HG03095 (cell line): ENCODE measurements at regions not wholly inside any gene's neighbourhood (a gene's known extent, or its start where the extent isn't known, plus 50 kb on each side); places are given as distances from the start of the nearest gene placed in this dataset.

ENCODE experiments used
- ATAC-seq: cut with Tn5 transposase; IDR thresholded peaks from one replicate; pipeline ENCODE4 v1.9.1; 2021; ENCODE audit warnings: moderate library complexity; ENCODE audit not compliant: unreplicated experiment

GRCh38 chr12:124633365-124634362 lies 66.3 kb upstream of the NCOR2 start:
- ATAC-seq: no peak

GRCh38 chr12:124632519-124632984 lies 65.1 kb upstream of the NCOR2 start:
- ATAC-seq: no peak

- no peak for ATAC-seq
Observed at GRCh38 chr12:124631681-124632256, 64.4 kb upstream of the NCOR2 start.

GRCh38 chr12:124630791-124631313 lies 63.4 kb upstream of the NCOR2 start:
- ATAC-seq: no peak

GRCh38 chr12:124629789-124630480 lies 62.5 kb upstream of the NCOR2 start:
- no peak for ATAC-seq

- ATAC-seq: no peak
Observed at GRCh38 chr12:124629117-124629516, 61.7 kb upstream of the NCOR2 start.

- no peak for ATAC-seq
Observed at GRCh38 chr12:124627956-124628355, 60.5 kb upstream of the NCOR2 start.

- ATAC-seq: no peak
Observed at GRCh38 chr12:124626971-124627411, 59.6 kb upstream of the NCOR2 start.

GRCh38 chr12:124625867-124626675 lies 58.7 kb upstream of the NCOR2 start:
- no peak for ATAC-seq

- ATAC-seq: no peak
Observed at GRCh38 chr12:124624823-124625222, 57.4 kb upstream of the NCOR2 start.

- ATAC-seq: no peak
Observed at GRCh38 chr12:124623344-124624035, 56.1 kb upstream of the NCOR2 start.

- no peak for ATAC-seq
Observed at GRCh38 chr12:124622764-124623163, 55.4 kb upstream of the NCOR2 start.

GRCh38 chr12:124622331-124622730 lies 54.9 kb upstream of the NCOR2 start:
- no peak for ATAC-seq

GRCh38 chr12:124621296-124621660 lies 53.9 kb upstream of the NCOR2 start:
- no peak for ATAC-seq

- no peak for ATAC-seq
Observed at GRCh38 chr12:124620606-124621295, 53.3 kb upstream of the NCOR2 start.

GRCh38 chr12:124618291-124618902 lies 51.0 kb upstream of the NCOR2 start:
- no peak for ATAC-seq

GRCh38 chr12:124617615-124618014 lies 50.2 kb upstream of the NCOR2 start:
- ATAC-seq: no peak
